ENCODE measurements at regions not wholly inside any gene's neighbourhood (a gene's known extent, or its start where the extent isn't known, plus 50 kb on each side); places are given as distances from the start of the nearest gene placed in this dataset.

DNA sequence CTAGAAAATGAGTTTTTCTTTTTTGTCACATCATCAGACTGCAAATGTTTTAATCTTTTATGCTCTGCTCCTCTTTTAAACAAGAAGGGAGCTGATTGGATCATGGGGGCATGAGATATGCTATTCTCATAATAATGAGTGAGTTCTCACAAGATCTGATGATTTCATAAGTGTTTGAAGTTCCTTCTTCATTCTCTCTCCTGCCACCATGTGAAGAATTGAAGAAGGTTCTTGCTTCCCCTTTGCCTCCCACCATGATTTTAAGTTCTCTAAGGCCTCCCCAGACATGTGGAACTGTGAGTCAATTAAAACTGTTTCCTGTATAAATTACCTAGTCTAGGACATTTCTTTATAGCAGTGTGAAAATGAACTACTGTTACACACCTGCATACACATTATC, 218.2 kb downstream of the NRIP1 start:
- H3K4me1 ChIP-seq (ENCODE audit: insufficient read depth, low read length), result no peaks in the 10 kb centered on the region; the same call in 1 of the 2 replicates
- H4K91ac ChIP-seq (ENCODE audit: insufficient read length, low read depth, low read length), result no peak overlapping the region
- H3K27me3 Mint-ChIP-seq (ENCODE audit: low read depth), result no peaks in the 10 kb centered on the region
- H3K23ac ChIP-seq (ENCODE audit: insufficient read length, low read depth, low read length), result no peak overlapping the region
- H3K4me1 Mint-ChIP-seq, result peaks cover 16 to 17% of the 10 kb centered on the region in 2 experiments
- H4K5ac ChIP-seq (ENCODE audit: insufficient read length, low read depth, low read length), result no peak overlapping the region
- H2BK12ac ChIP-seq (ENCODE audit: insufficient read length, low read depth, low read length), result no peak overlapping the region
- H3K4me3 Mint-ChIP-seq, result no peak overlapping the region
- H3K56ac ChIP-seq (ENCODE audit: insufficient read length, low read depth, low read length), result no peak overlapping the region
- H2AK5ac ChIP-seq (ENCODE audit: insufficient read length, low read length), result no peak overlapping the region
- H3K79me1 ChIP-seq (ENCODE audit: insufficient read depth, low read depth, low read length, poor library complexity, severe bottlenecking), result no peaks in the 10 kb centered on the region
- no peak overlapping the region for H3K27ac ChIP-seq (ENCODE audit: insufficient read length, low read depth, low read length)
- no peak overlapping the region for H3K18ac ChIP-seq (ENCODE audit: insufficient read length, low read depth, low read length)
- no peaks in the 10 kb centered on the region for H4K20me1 ChIP-seq (ENCODE audit: control insufficient read depth, insufficient read depth, insufficient read length)
- H3K4ac ChIP-seq (ENCODE audit: low read depth, low read length), result no peak overlapping the region
- H3K9me3 ChIP-seq (ENCODE audit: control insufficient read depth, low read depth, low read length), result no peaks in the 10 kb centered on the region
- no peak overlapping the region for H2AFZ ChIP-seq (ENCODE audit: low read length)
- no peaks in the 10 kb centered on the region for H3K79me2 ChIP-seq (ENCODE audit: insufficient read depth, low read length)
- no peaks in the 10 kb centered on the region for H3K27me3 ChIP-seq (ENCODE audit: insufficient read depth, low read length)
- DNase-seq, result no peak
- no peak overlapping the region for H2BK15ac ChIP-seq (ENCODE audit: low read depth, low read length)
- no peak overlapping the region for H3K4me2 ChIP-seq (ENCODE audit: insufficient read depth, insufficient read length, low read length)
- no peak overlapping the region for H3K14ac ChIP-seq (ENCODE audit: insufficient read depth, low read length)
- no peak overlapping the region for H2BK5ac ChIP-seq (ENCODE audit: insufficient read length, low read length)
- TF ChIP-seq, protein P1, sequence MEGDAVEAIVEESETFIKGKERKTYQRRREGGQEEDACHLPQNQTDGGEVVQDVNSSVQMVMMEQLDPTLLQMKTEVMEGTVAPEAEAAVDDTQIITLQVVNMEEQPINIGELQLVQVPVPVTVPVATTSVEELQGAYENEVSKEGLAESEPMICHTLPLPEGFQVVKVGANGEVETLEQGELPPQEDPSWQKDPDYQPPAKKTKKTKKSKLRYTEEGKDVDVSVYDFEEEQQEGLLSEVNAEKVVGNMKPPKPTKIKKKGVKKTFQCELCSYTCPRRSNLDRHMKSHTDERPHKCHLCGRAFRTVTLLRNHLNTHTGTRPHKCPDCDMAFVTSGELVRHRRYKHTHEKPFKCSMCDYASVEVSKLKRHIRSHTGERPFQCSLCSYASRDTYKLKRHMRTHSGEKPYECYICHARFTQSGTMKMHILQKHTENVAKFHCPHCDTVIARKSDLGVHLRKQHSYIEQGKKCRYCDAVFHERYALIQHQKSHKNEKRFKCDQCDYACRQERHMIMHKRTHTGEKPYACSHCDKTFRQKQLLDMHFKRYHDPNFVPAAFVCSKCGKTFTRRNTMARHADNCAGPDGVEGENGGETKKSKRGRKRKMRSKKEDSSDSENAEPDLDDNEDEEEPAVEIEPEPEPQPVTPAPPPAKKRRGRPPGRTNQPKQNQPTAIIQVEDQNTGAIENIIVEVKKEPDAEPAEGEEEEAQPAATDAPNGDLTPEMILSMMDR (conservative IDR thresholded peaks at IDR 0.05), result no peak
- H3K9me3 Mint-ChIP-seq, result peaks cover 37 to 42% of the 10 kb centered on the region in 2 experiments
- no peaks in the 10 kb centered on the region for H3K23me2 ChIP-seq (ENCODE audit: insufficient read length, low read depth, low read length, poor library complexity, severe bottlenecking)
- peaks cover 21 to 44% (median 31%) of the 10 kb centered on the region in 3 experiments for H3K36me3 Mint-ChIP-seq (ENCODE audit: insufficient read depth in 1 of 3, low read depth in 3 of 3)
- H3K9ac ChIP-seq (ENCODE audit: extremely low read depth, insufficient read length, low read length), result no peak overlapping the region
- H2BK120ac ChIP-seq (ENCODE audit: low read depth, low read length, poor library complexity, severe bottlenecking), result no peak overlapping the region
- H3T11ph ChIP-seq (ENCODE audit: low read length), result no peak overlapping the region
- H4K8ac ChIP-seq (replicated peaks; ENCODE audit: insufficient read length, low read depth, low read length), result no peak overlapping the region
- H2BK20ac ChIP-seq (ENCODE audit: low read depth, low read length, poor library complexity, severe bottlenecking), result no peak overlapping the region
- no peak overlapping the region for H3K27ac Mint-ChIP-seq

Data from H9 (cell line).